ENCODE measurements at regions not wholly inside any gene's neighbourhood (a gene's known extent, or its start where the extent isn't known, plus 50 kb on each side); places are given as distances from the start of the nearest gene placed in this dataset.

DNA sequence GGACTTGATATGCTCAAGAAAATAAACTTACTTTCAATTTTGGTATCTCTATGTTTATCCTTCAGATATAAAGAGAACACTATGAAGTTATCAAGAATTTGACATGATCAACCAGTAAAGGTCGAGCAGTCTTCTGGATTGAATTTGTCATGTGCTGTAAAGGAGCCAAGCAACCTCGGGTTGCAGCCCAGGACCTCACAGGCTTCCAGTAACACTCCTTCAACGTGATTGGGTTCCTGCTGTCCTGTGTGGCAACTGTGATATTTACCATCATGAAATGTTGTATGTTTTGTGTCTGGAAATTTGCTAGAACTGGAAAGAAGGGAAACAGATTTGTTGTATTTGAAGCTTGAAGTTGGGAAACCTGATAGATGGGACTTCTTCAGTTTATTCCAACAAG, 52.0 kb upstream of the UGT2B7 start:
- no peak overlapping the region for H3K4me3 Mint-ChIP-seq
- H3K27ac Mint-ChIP-seq: no peak overlapping the region
- H3K27me3 Mint-ChIP-seq (ENCODE audit: low read depth): no peaks in the 10 kb centered on the region
- H3K36me3 Mint-ChIP-seq (ENCODE audit: low read depth): no peaks in the 10 kb centered on the region
- H3K4me1 Mint-ChIP-seq (ENCODE audit: low read depth): no peaks in the 10 kb centered on the region
- CTCF ChIA-PET: no interaction called here
- H3K9me3 Mint-ChIP-seq: no peaks in the 10 kb centered on the region
- intact Hi-C loops (cut with micrococcal nuclease): no loop called here
- no peak for DNase-seq

Measured in activated naive CD4-positive, alpha-beta T cell treated with anti-CD3 and anti-CD28 coated beads for 36 hours (primary cell).